OCI-LY3 (cell line): ENCODE measurements at regions not wholly inside any gene's neighbourhood (a gene's known extent, or its start where the extent isn't known, plus 50 kb on each side); places are given as distances from the start of the nearest gene placed in this dataset.

Experiments
- H2AFZ ChIP-seq: fragments of 200-600, 300-600 bp; shearing (Covaris generic); 2 replicates; pipeline ENCODE4 v1.6.0; 2014; ENCODE audit warnings: antibody characterized with exemption, low read depth, low read length
- H3K27ac ChIP-seq: fragments of 200-600, 300-600 bp; sonication (generic); 2 replicates; pipeline ENCODE4 v1.5.1; 2014; ENCODE audit warnings: mild to moderate bottlenecking, low read length, moderate library complexity, mixed read lengths
- H3K27me3 ChIP-seq: fragments of 200-600, 300-600 bp; sonication (generic); 2 replicates; pipeline ENCODE4 v1.6.1; 2014; ENCODE audit warnings: low read depth, low read length, mixed read lengths
- H3K36me3 ChIP-seq: fragments of 200-600, 300-600 bp; sonication (generic); replicated peaks from 2 replicates; pipeline ENCODE3; 2014; ENCODE audit warnings: low read depth, low read length, mixed read lengths
- H3K4me1 ChIP-seq: fragments of 300-600, 200-600 bp; sonication (generic); 2 replicates; pipeline ENCODE4 v1.6.1; 2014; ENCODE audit warnings: low read length, mixed read lengths
- H3K4me2 ChIP-seq: fragments of 200-600, 300-600 bp; sonication (generic); 2 replicates; pipeline ENCODE4 v1.6.1; 2014; ENCODE audit warnings: low read length, mixed read lengths
- H3K4me3 ChIP-seq: fragments of 300-600, 200-600 bp; sonication (generic); 2 replicates; pipeline ENCODE4 v1.5.1; 2014; ENCODE audit warnings: antibody characterized with exemption, mild to moderate bottlenecking, low read length, moderate library complexity
- H3K79me2 ChIP-seq: fragments of 300-600, 200-600 bp; shearing (Covaris generic); 2 replicates; pipeline ENCODE4 v1.6.1; 2014; ENCODE audit warnings: mild to moderate bottlenecking, low read length, mixed read lengths
- H3K9ac ChIP-seq: fragments of 300-600, 200-600 bp; shearing (Covaris generic); 2 replicates; pipeline ENCODE4 v1.6.0; 2014; ENCODE audit warnings: mild to moderate bottlenecking, low read length, moderate library complexity
- H3K9me3 ChIP-seq: fragments of 200-600, 300-600 bp; shearing (Covaris generic); 2 replicates; pipeline ENCODE4 v1.6.1; 2014; ENCODE audit warnings: low read length, mixed read lengths; ENCODE audit not compliant: insufficient read depth
- H4K20me1 ChIP-seq: fragments of 200-600, 300-600 bp; sonication (generic); 2 replicates; pipeline ENCODE4 v1.6.1; 2016; ENCODE audit warnings: low read length, mixed read lengths; ENCODE audit not compliant: insufficient read depth
- CTCF ChIP-seq: fragments of 200-600, 300-600 bp; sonication (generic); IDR thresholded peaks from 2 replicates; pipeline ENCODE4 v1.5.1; 2014; ENCODE audit warnings: antibody characterized with exemption, low read length, low read depth
- EZH2phosphoT487 ChIP-seq: fragments of 200-600 bp; shearing (Covaris generic); IDR thresholded peaks from 2 replicates; pipeline ENCODE4 v1.6.1; 2018; ENCODE audit warnings: antibody characterized with exemption, mixed run types, low read depth

- H2AFZ ChIP-seq, result no peak overlapping the region
- H3K27me3 ChIP-seq, result no peaks in the 10 kb centered on the region
- H3K4me1 ChIP-seq, result no peaks in the 10 kb centered on the region
- H3K9me3 ChIP-seq, result no peaks in the 10 kb centered on the region
- no peaks in the 10 kb centered on the region for H3K36me3 ChIP-seq
- no peak overlapping the region for H3K27ac ChIP-seq
- no peak overlapping the region for H3K4me2 ChIP-seq
- no peak overlapping the region for H3K9ac ChIP-seq
- H3K4me3 ChIP-seq, result no peak overlapping the region
- no peaks in the 10 kb centered on the region for H4K20me1 ChIP-seq
- TF ChIP-seq EZH2phosphoT487 (no peak), CTCF (no peak)
- no peaks in the 10 kb centered on the region for H3K79me2 ChIP-seq
Observed at GRCh38 chr16:64361753-64362152, 760.1 kb downstream of the CDH11 start.

- Histone ChIP-seq H3K4me3 (no peak overlapping the region), H2AFZ (no peak overlapping the region), H4K20me1 (no peaks in the 10 kb centered on the region), H3K27ac (no peak overlapping the region), H3K27me3 (no peaks in the 10 kb centered on the region), H3K4me2 (no peak overlapping the region), H3K9me3 (no peaks in the 10 kb centered on the region), H3K36me3 (no peaks in the 10 kb centered on the region), H3K9ac (no peak overlapping the region), H3K4me1 (no peaks in the 10 kb centered on the region), H3K79me2 (no peaks in the 10 kb centered on the region)
- no peak for TF ChIP-seq EZH2phosphoT487
- no peak for TF ChIP-seq CTCF
Observed at GRCh38 chr16:64358291-64358690, 763.6 kb downstream of the CDH11 start.

GRCh38 chr16:64356267-64356666, 765.6 kb downstream of the CDH11 start:
- Histone ChIP-seq H3K4me1 (no peaks in the 10 kb centered on the region), H2AFZ (no peak overlapping the region), H4K20me1 (no peaks in the 10 kb centered on the region), H3K36me3 (no peaks in the 10 kb centered on the region), H3K4me2 (no peak overlapping the region), H3K27ac (no peak overlapping the region), H3K79me2 (no peaks in the 10 kb centered on the region), H3K9me3 (no peaks in the 10 kb centered on the region), H3K27me3 (no peaks in the 10 kb centered on the region), H3K4me3 (no peak overlapping the region), H3K9ac (no peak overlapping the region)
- TF ChIP-seq EZH2phosphoT487, result no peak
- TF ChIP-seq CTCF, result no peak

- no peak overlapping the region for H3K9ac ChIP-seq
- no peak overlapping the region for H2AFZ ChIP-seq
- no peaks in the 10 kb centered on the region for H3K36me3 ChIP-seq
- TF ChIP-seq EZH2phosphoT487 (no peak), CTCF (no peak)
- H3K9me3 ChIP-seq, result no peaks in the 10 kb centered on the region
- H4K20me1 ChIP-seq, result no peaks in the 10 kb centered on the region
- H3K4me3 ChIP-seq, result no peak overlapping the region
- H3K4me2 ChIP-seq, result no peak overlapping the region
- H3K4me1 ChIP-seq, result no peaks in the 10 kb centered on the region
- H3K27me3 ChIP-seq, result no peaks in the 10 kb centered on the region
- H3K27ac ChIP-seq, result no peak overlapping the region
- H3K79me2 ChIP-seq, result no peaks in the 10 kb centered on the region
Observed at GRCh38 chr16:64352246-64352645, 769.6 kb downstream of the CDH11 start.
